SK-N-SH (cell line): ENCODE measurements at regions not wholly inside any gene's neighbourhood (a gene's known extent, or its start where the extent isn't known, plus 50 kb on each side); places are given as distances from the start of the nearest gene placed in this dataset.

Source experiments
- CTCF ChIA-PET: fragments of 300-600, 350-600 bp; formaldehyde crosslinking; extraction: SDS; loops from one replicate; lab custom pipeline; 2021; lab: Yijun Ruan, JAX
- POLR2A ChIA-PET: fragments of 350-600 bp; sonication (Branson Sonifier 250); formaldehyde crosslinking; extraction: SDS; loops from one replicate; lab custom pipeline; 2020; ENCODE audit warnings: antibody characterized with exemption, inconsistent platforms; lab: Yijun Ruan, JAX
- DNase-seq: peaks from one replicate; pipeline ENCODE4 v3.0.0; 2012
- H2AFZ ChIP-seq: fragments of 200-600 bp; sonication (generic); 2 replicates; pipeline ENCODE4 v1.8.1; 2016; ENCODE audit warnings: antibody characterized with exemption, mild to moderate bottlenecking, low read depth
- H3F3A ChIP-seq: fragments of 200-600 bp; sonication (generic); replicated peaks from 2 replicates; pipeline ENCODE3; 2016; ENCODE audit warnings: antibody characterized with exemption, mild to moderate bottlenecking; ENCODE audit not compliant: insufficient read depth
- H3K27ac ChIP-seq, 2 experiments: fragments of 200-500 bp in 1 of 2; fragments of 200-600 bp in 1 of 2; sonication (Bioruptor generic) in 1 of 2; sonication (generic), shearing (Covaris generic) in 1 of 2; 2 replicates each; pipeline versions ENCODE4 v1.5.1 to v1.6.1; 2014 to 2016; ENCODE audit warnings: low read depth in 2 of 2, inconsistent platforms in 1 of 2, low read length in 1 of 2, mild to moderate bottlenecking in 1 of 2, mixed read lengths in 1 of 2
- H3K27me3 ChIP-seq: fragments of 200-600 bp; sonication (generic), shearing (Covaris generic); 2 replicates; pipeline ENCODE4 v1.6.1; 2016; ENCODE audit warnings: mixed run types; ENCODE audit not compliant: insufficient read depth
- H3K36me3 ChIP-seq, 2 experiments: fragments of 200-500 bp in 1 of 2; fragments of 200-600 bp in 1 of 2; sonication (Bioruptor generic) in 1 of 2; sonication (generic) in 1 of 2; replicated peaks in 1 of 2; 2 replicates each; pipeline versions ENCODE3 to v1.5.1; 2014 to 2016; ENCODE audit warnings: low read length in 1 of 2, mild to moderate bottlenecking in 1 of 2; ENCODE audit not compliant: insufficient read depth in 2 of 2, control insufficient read depth in 1 of 2
- H3K4me1 ChIP-seq, 2 experiments: fragments of 200-500 bp in 1 of 2; fragments of 200-600 bp in 1 of 2; sonication (Bioruptor generic) in 1 of 2; sonication (generic), shearing (Covaris generic) in 1 of 2; 2 replicates each; pipeline versions ENCODE4 v1.5.1 to v1.6.1; 2014 to 2016; ENCODE audit warnings: low read depth in 1 of 2, low read length in 1 of 2, mixed run types in 1 of 2; ENCODE audit not compliant: insufficient read depth in 2 of 2, control insufficient read depth in 1 of 2
- H3K4me2 ChIP-seq: fragments of 200-600 bp; sonication (generic), shearing (Covaris generic); 2 replicates; pipeline ENCODE4 v1.6.1; 2017; ENCODE audit warnings: mixed run types
- H3K4me3 ChIP-seq, 2 experiments: fragments of 200-500 bp in 1 of 2; fragments of 200-600 bp in 1 of 2; sonication (Bioruptor generic) in 1 of 2; sonication (generic), shearing (Covaris generic) in 1 of 2; 2 replicates each; pipeline versions ENCODE4 v1.5.1 to v1.8.1; 2014 to 2016; ENCODE audit warnings: low read depth in 2 of 2, inconsistent platforms in 1 of 2, low read length in 1 of 2, mild to moderate bottlenecking in 1 of 2, mixed read lengths in 1 of 2, moderate library complexity in 1 of 2
- H3K79me2 ChIP-seq: fragments of 200-600 bp; sonication (generic); 2 replicates; pipeline ENCODE4 v1.8.1; 2017; ENCODE audit warnings: mild to moderate bottlenecking; ENCODE audit not compliant: insufficient read depth
- H3K9ac ChIP-seq: fragments of 200-600 bp; sonication (generic); 2 replicates; pipeline ENCODE4 v1.6.1; 2017; ENCODE audit warnings: mixed run types
- H3K9me2 ChIP-seq: fragments of 200-600 bp; sonication (generic); 2 replicates; pipeline ENCODE4 v1.6.1; 2017; ENCODE audit warnings: mixed run types
- H3K9me3 ChIP-seq: fragments of 200-600 bp; sonication (generic); 2 replicates; pipeline ENCODE4 v1.6.1; 2017; ENCODE audit warnings: mixed run types, mild to moderate bottlenecking, moderate library complexity
- H4K20me1 ChIP-seq: fragments of 200-600 bp; sonication (generic); 2 replicates; pipeline ENCODE4 v1.6.1; 2017; ENCODE audit warnings: mild to moderate bottlenecking, mixed run types; ENCODE audit not compliant: insufficient read depth
- FOSL2 ChIP-seq: IDR thresholded peaks from 2 replicates; pipeline ENCODE4 v1.4.0; 2012; ENCODE audit warnings: low read depth, mild to moderate bottlenecking, moderate library complexity, borderline replicate concordance
- JUND ChIP-seq: IDR thresholded peaks from 2 replicates; pipeline ENCODE4 v1.4.0; 2012
- MXI1 ChIP-seq: IDR thresholded peaks from 2 replicates; pipeline ENCODE4 v1.6.1; 2012; ENCODE audit warnings: mild to moderate bottlenecking, low read depth, low read length, improper control_type of control experiment
- NRF1 ChIP-seq: IDR thresholded peaks from 2 replicates; pipeline ENCODE4 v1.6.1; 2012; ENCODE audit warnings: low read depth, mild to moderate bottlenecking, low read length
- RAD21 ChIP-seq: IDR thresholded peaks from 2 replicates; pipeline ENCODE4 v1.6.1; 2012; ENCODE audit warnings: mild to moderate bottlenecking, low read length
- RCOR1 ChIP-seq: fragments of 150-350 bp; IDR thresholded peaks from 2 replicates; pipeline ENCODE4 v1.6.1; 2017; ENCODE audit warnings: antibody characterized with exemption, low read length
- SIN3A ChIP-seq: IDR thresholded peaks from 2 replicates; pipeline ENCODE4 v1.6.1; 2012; ENCODE audit warnings: low read depth, mild to moderate bottlenecking, low read length, moderate library complexity, borderline replicate concordance
- TEAD4 ChIP-seq: IDR thresholded peaks from 2 replicates; pipeline ENCODE4 v1.4.0; 2012; ENCODE audit warnings: mild to moderate bottlenecking, borderline replicate concordance; ENCODE audit not compliant: insufficient read depth
- WGBS: methylation state at CpG from one replicate; pipeline ENCODE4 v1.1.6; 2017; ENCODE audit warnings: low lambda C conversion rate; 5-methylcytosine and 5-hydroxymethylcytosine counted together
- TF ChIP-seq, protein P1 (sequence below): IDR thresholded peaks from 2 replicates; pipeline ENCODE4 v1.6.1; 2012; ENCODE audit warnings: mild to moderate bottlenecking, low read depth, low read length, moderate library complexity
- TF ChIP-seq, protein P2 (sequence below): IDR thresholded peaks from 2 replicates; pipeline ENCODE4; 2012
- TF ChIP-seq, protein P3 (sequence below): IDR thresholded peaks from 2 replicates; pipeline ENCODE4 v1.4.0; 2012; ENCODE audit warnings: low read depth, borderline replicate concordance

DNA sequence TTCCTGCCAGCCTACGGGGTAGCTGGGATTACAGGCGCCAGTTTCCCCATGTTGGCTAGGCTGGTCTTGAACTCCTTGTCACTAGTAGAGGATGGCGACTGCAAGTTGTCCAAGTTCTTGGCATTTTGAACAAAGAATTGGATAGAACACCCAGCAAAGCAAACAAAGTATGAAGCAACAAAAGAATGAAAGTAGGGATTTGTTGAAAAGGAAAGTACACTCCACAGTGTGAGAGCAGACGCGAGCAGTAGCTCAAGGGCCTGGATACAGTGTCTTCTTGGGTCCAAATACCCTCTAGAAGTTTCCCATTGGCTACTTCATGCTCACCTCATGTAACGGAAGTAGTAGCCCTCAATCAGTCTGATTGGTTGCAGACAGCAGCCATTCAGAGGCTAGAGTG, 152.2 kb downstream of the CCER1 start (continued):
- TF ChIP-seq, protein P1, sequence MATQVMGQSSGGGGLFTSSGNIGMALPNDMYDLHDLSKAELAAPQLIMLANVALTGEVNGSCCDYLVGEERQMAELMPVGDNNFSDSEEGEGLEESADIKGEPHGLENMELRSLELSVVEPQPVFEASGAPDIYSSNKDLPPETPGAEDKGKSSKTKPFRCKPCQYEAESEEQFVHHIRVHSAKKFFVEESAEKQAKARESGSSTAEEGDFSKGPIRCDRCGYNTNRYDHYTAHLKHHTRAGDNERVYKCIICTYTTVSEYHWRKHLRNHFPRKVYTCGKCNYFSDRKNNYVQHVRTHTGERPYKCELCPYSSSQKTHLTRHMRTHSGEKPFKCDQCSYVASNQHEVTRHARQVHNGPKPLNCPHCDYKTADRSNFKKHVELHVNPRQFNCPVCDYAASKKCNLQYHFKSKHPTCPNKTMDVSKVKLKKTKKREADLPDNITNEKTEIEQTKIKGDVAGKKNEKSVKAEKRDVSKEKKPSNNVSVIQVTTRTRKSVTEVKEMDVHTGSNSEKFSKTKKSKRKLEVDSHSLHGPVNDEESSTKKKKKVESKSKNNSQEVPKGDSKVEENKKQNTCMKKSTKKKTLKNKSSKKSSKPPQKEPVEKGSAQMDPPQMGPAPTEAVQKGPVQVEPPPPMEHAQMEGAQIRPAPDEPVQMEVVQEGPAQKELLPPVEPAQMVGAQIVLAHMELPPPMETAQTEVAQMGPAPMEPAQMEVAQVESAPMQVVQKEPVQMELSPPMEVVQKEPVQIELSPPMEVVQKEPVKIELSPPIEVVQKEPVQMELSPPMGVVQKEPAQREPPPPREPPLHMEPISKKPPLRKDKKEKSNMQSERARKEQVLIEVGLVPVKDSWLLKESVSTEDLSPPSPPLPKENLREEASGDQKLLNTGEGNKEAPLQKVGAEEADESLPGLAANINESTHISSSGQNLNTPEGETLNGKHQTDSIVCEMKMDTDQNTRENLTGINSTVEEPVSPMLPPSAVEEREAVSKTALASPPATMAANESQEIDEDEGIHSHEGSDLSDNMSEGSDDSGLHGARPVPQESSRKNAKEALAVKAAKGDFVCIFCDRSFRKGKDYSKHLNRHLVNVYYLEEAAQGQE: no peak
- TF ChIP-seq JUND: no peak
- no peak for TF ChIP-seq TEAD4
- no peak for TF ChIP-seq MXI1
- no peak for TF ChIP-seq RAD21
- no peak for TF ChIP-seq NRF1

DNA sequence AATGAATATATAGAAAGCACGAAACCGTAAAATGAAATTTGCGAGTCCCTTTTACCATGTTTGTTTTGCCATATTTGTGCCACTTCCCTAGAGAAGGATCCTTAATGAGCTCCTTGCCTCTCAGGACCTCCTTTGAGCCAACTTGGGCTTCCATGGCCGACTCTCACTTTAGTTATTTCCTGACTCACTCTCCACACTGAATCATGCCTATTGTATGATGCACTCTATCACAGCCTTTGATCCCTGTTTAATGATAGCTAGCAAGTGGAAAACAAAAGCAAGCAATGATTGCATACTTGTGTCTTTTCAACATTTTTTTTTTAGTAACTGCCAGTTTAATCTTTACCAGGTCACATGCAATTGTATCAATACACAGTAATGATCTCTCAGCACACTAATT, 153.2 kb downstream of the CCER1 start:
- Histone ChIP-seq H3K27ac (no peak overlapping the region), H3K9me2 (no peaks in the 10 kb centered on the region), H3F3A (no peaks in the 10 kb centered on the region), H3K4me3 (no peak overlapping the region), H4K20me1 (no peaks in the 10 kb centered on the region), H3K4me2 (no peak overlapping the region), H2AFZ (no peak overlapping the region), H3K79me2 (no peaks in the 10 kb centered on the region), H3K9me3 (no peaks in the 10 kb centered on the region), H3K27me3 (no peaks in the 10 kb centered on the region), H3K4me1 (no peaks in the 10 kb centered on the region), H3K36me3 (no peaks in the 10 kb centered on the region), H3K9ac (no peak overlapping the region)
- CTCF ChIA-PET: no interaction called here
- 63% methylated on average over 4 of the region's 4 CpGs for WGBS
- POLR2A ChIA-PET: no interaction called here
- DNase-seq: no peak
- TF ChIP-seq, protein P2, sequence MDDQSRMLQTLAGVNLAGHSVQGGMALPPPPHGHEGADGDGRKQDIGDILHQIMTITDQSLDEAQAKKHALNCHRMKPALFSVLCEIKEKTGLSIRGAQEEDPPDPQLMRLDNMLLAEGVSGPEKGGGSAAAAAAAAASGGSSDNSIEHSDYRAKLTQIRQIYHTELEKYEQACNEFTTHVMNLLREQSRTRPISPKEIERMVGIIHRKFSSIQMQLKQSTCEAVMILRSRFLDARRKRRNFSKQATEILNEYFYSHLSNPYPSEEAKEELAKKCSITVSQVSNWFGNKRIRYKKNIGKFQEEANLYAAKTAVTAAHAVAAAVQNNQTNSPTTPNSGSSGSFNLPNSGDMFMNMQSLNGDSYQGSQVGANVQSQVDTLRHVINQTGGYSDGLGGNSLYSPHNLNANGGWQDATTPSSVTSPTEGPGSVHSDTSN: no peak
- no peak for TF ChIP-seq SIN3A
- 0 out of 2 replicates have a peak, but pooled peaks have one; percentile 2 for TF ChIP-seq FOSL2
- TF ChIP-seq JUND: no peak
- TF ChIP-seq, protein P3, sequence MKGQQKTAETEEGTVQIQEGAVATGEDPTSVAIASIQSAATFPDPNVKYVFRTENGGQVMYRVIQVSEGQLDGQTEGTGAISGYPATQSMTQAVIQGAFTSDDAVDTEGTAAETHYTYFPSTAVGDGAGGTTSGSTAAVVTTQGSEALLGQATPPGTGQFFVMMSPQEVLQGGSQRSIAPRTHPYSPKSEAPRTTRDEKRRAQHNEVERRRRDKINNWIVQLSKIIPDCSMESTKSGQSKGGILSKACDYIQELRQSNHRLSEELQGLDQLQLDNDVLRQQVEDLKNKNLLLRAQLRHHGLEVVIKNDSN: no peak
- TF ChIP-seq RCOR1: no peak
- no peak for TF ChIP-seq NRF1
